HUES64 (cell line): ENCODE measurements at regions not wholly inside any gene's neighbourhood (a gene's known extent, or its start where the extent isn't known, plus 50 kb on each side); places are given as distances from the start of the nearest gene placed in this dataset.

ENCODE experiments used
- H3K27ac ChIP-seq: 2 replicates; pipeline ENCODE4 v1.7.0; 2013; ENCODE audit warnings: low read depth, low read length, inconsistent platforms
- H3K27me3 ChIP-seq: 2 replicates; pipeline ENCODE4 v1.6.1; 2013; ENCODE audit warnings: mild to moderate bottlenecking, low read length; ENCODE audit not compliant: insufficient read depth
- H3K36me3 ChIP-seq: 2 replicates; pipeline ENCODE4 v1.6.1; 2013; ENCODE audit warnings: mild to moderate bottlenecking, low read length; ENCODE audit not compliant: insufficient read depth
- H3K4me1 ChIP-seq: 2 replicates; pipeline ENCODE4 v1.6.1; 2013; ENCODE audit warnings: mild to moderate bottlenecking, low read length, moderate library complexity; ENCODE audit not compliant: insufficient read depth
- H3K4me3 ChIP-seq: 2 replicates; pipeline ENCODE4 v1.5.1; 2013; ENCODE audit warnings: mild to moderate bottlenecking, low read length, moderate library complexity
- H3K9ac ChIP-seq: 2 replicates; pipeline ENCODE4 v1.6.1; 2013; ENCODE audit warnings: mild to moderate bottlenecking, low read depth, low read length
- H3K9me3 ChIP-seq: 2 replicates; pipeline ENCODE4 v1.6.1; 2013; ENCODE audit warnings: low read depth, low read length; ENCODE audit not compliant: insufficient read depth
- WGBS: fragments of 150-250, 120-280 bp; methylation state at CpG from one replicate; pipeline ENCODE4 v1.1.7; 2013; ENCODE audit warnings: missing lambda C conversion rate; 5-methylcytosine and 5-hydroxymethylcytosine counted together

GRCh38 chr7:80082213-80082612 lies 52.4 kb upstream of the GNAI1 start:
- no peak overlapping the region for H3K9ac ChIP-seq
- no peaks in the 10 kb centered on the region for H3K4me1 ChIP-seq

GRCh38 chr7:80078886-80079285 lies 55.7 kb upstream of the GNAI1 start:
- H3K27me3 ChIP-seq: no peaks in the 10 kb centered on the region
- H3K36me3 ChIP-seq: no peaks in the 10 kb centered on the region
- no peak overlapping the region for H3K9ac ChIP-seq
- H3K9me3 ChIP-seq: no peaks in the 10 kb centered on the region
- 100% methylated on average over 2 of the region's 3 CpGs for WGBS
- no peak overlapping the region for H3K27ac ChIP-seq
- H3K4me1 ChIP-seq: no peaks in the 10 kb centered on the region
- H3K4me3 ChIP-seq: no peak overlapping the region

More at GRCh38 chr7:80082213-80082612, 52.4 kb upstream of the GNAI1 start:
- no peak overlapping the region for H3K4me3 ChIP-seq
- no peaks in the 10 kb centered on the region for H3K36me3 ChIP-seq
- 0 out of 2 replicates have a peak, but pooled peaks cover 3% of the 10 kb centered on the region for H3K9me3 ChIP-seq
- no peaks in the 10 kb centered on the region for H3K27me3 ChIP-seq
- H3K27ac ChIP-seq: no peak overlapping the region

GRCh38 chr7:80078159-80078731 lies 56.4 kb upstream of the GNAI1 start:
- Histone ChIP-seq H3K9me3 (no peaks in the 10 kb centered on the region), H3K27ac (no peak overlapping the region), H3K36me3 (no peaks in the 10 kb centered on the region), H3K27me3 (no peaks in the 10 kb centered on the region), H3K4me1 (no peaks in the 10 kb centered on the region), H3K9ac (no peak overlapping the region), H3K4me3 (no peak overlapping the region)
- 90% methylated on average over 4 of the region's 5 CpGs for WGBS

GRCh38 chr7:80070391-80070790 lies 64.2 kb upstream of the GNAI1 start:
- peaks cover 22% of the 10 kb centered on the region for H3K9me3 ChIP-seq
- no peak overlapping the region for H3K9ac ChIP-seq
- no peak overlapping the region for H3K27ac ChIP-seq
- H3K4me3 ChIP-seq: no peak overlapping the region
- H3K36me3 ChIP-seq: no peaks in the 10 kb centered on the region
- H3K27me3 ChIP-seq: no peaks in the 10 kb centered on the region
- 94% methylated on average over 1 of the region's 2 CpGs for WGBS
- no peaks in the 10 kb centered on the region for H3K4me1 ChIP-seq

GRCh38 chr7:80066639-80067038 lies 68.0 kb upstream of the GNAI1 start:
- H3K9ac ChIP-seq: no peak overlapping the region
- no peaks in the 10 kb centered on the region for H3K27me3 ChIP-seq
- H3K4me1 ChIP-seq: no peaks in the 10 kb centered on the region
- 89% methylated on average over 1 of the region's 1 CpG for WGBS
- H3K9me3 ChIP-seq: peaks cover 23% of the 10 kb centered on the region
- no peak overlapping the region for H3K27ac ChIP-seq
- no peak overlapping the region for H3K4me3 ChIP-seq
- no peaks in the 10 kb centered on the region for H3K36me3 ChIP-seq

- Histone ChIP-seq H3K9ac (no peak overlapping the region), H3K36me3 (no peaks in the 10 kb centered on the region), H3K4me3 (no peak overlapping the region), H3K4me1 (peaks cover 5% of the 10 kb centered on the region; the same call in 1 of the 2 replicates), H3K27ac (no peak overlapping the region), H3K27me3 (no peaks in the 10 kb centered on the region), H3K9me3 (peaks cover 23% of the 10 kb centered on the region)
- WGBS: 91% methylated on average over 3 of the region's 4 CpGs
These were observed 70.8 kb upstream of the GNAI1 start for GRCh38 chr7:80063834-80064233.

- Histone ChIP-seq H3K27ac (no peak overlapping the region), H3K9ac (no peak overlapping the region), H3K36me3 (no peaks in the 10 kb centered on the region), H3K9me3 (0 out of 2 replicates have a peak, but pooled peaks cover under 1% of the 10 kb centered on the region), H3K27me3 (no peaks in the 10 kb centered on the region), H3K4me3 (no peak overlapping the region), H3K4me1 (peaks cover 5% of the 10 kb centered on the region; the same call in 1 of the 2 replicates)
- 100% methylated on average over 1 of the region's 1 CpG for WGBS
These were observed 74.3 kb upstream of the GNAI1 start for GRCh38 chr7:80060218-80060806.

- H3K9ac ChIP-seq: no peak overlapping the region
- no peaks in the 10 kb centered on the region for H3K9me3 ChIP-seq
- WGBS: 100% methylated on average over 2 of the region's 3 CpGs
- H3K36me3 ChIP-seq: no peaks in the 10 kb centered on the region
- no peak overlapping the region for H3K4me3 ChIP-seq
- H3K27me3 ChIP-seq: no peaks in the 10 kb centered on the region
- no peak overlapping the region for H3K27ac ChIP-seq
- H3K4me1 ChIP-seq: peaks cover 5% of the 10 kb centered on the region; the same call in 1 of the 2 replicates
These were observed 77.1 kb upstream of the GNAI1 start for GRCh38 chr7:80057488-80057887.

- Histone ChIP-seq H3K4me1 (no peaks in the 10 kb centered on the region), H3K9ac (no peak overlapping the region), H3K4me3 (no peak overlapping the region), H3K27ac (no peak overlapping the region), H3K27me3 (no peaks in the 10 kb centered on the region), H3K9me3 (no peaks in the 10 kb centered on the region), H3K36me3 (no peaks in the 10 kb centered on the region)
- WGBS: 97% methylated on average over 2 of the region's 2 CpGs
These were observed 80.3 kb upstream of the GNAI1 start for GRCh38 chr7:80054356-80054755.

- Histone ChIP-seq H3K36me3 (no peaks in the 10 kb centered on the region), H3K4me1 (no peaks in the 10 kb centered on the region), H3K4me3 (no peak overlapping the region), H3K27me3 (no peaks in the 10 kb centered on the region), H3K9me3 (no peaks in the 10 kb centered on the region), H3K9ac (no peak overlapping the region), H3K27ac (no peak overlapping the region)
- 89% methylated on average over 2 of the region's 2 CpGs for WGBS
These were observed 81.5 kb upstream of the GNAI1 start for GRCh38 chr7:80053124-80053523.

- Histone ChIP-seq H3K4me1 (no peaks in the 10 kb centered on the region), H3K9ac (no peak overlapping the region), H3K27ac (no peak overlapping the region), H3K36me3 (no peaks in the 10 kb centered on the region), H3K27me3 (no peaks in the 10 kb centered on the region), H3K9me3 (peaks cover 15% of the 10 kb centered on the region), H3K4me3 (no peak overlapping the region)
- no CpG with 5 or more reads among the region's 1 CpG for whole genome bisulfite sequencing
These were observed 86.7 kb upstream of the GNAI1 start for GRCh38 chr7:80047856-80048459.
